ENCODE measurements at regions not wholly inside any gene's neighbourhood (a gene's known extent, or its start where the extent isn't known, plus 50 kb on each side); places are given as distances from the start of the nearest gene placed in this dataset.
A peak's percentile ranks its signal among the peaks of the same experiment; 100 is the strongest.
"Not testable (repeated sequence)": the region's sequence is repeated elsewhere in the genome, so short reads cannot be mapped to it uniquely, and the experiment has no call there.

GRCh38 chr20:26373066-26373465 lies 676.4 kb upstream of the ZNF337 start:
- not testable (repeated sequence) for DNase-seq (ENCODE audit: low spot score)

- no peak for DNase-seq (ENCODE audit: low spot score)
Observed at GRCh38 chr20:26354511-26354910, 657.9 kb upstream of the ZNF337 start.

DNA sequence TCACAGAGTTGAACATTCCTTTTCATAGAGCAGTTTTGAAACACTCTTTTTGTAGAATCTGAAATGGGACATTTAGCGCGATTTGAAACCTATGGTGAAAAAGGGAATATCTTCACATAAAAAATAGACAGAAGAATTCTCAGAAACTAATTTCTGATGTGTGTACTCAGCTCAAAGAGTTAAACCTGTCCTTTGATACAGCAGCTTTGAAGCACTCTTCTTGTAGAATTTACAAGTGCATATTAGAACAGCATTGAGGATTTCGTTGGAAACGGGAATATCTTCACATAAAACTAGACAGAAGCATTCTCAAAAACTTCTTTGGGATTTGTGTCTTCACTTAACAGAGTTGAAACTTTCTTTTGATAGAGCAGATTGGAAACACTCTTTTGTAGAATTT lies 650.7 kb upstream of the ZNF337 start:
- no peak for DNase-seq (ENCODE audit: low spot score)

GRCh38 chr20:26340460-26341065 lies 643.9 kb upstream of the ZNF337 start:
- not testable (repeated sequence) for DNase-seq (ENCODE audit: low spot score)

DNA sequence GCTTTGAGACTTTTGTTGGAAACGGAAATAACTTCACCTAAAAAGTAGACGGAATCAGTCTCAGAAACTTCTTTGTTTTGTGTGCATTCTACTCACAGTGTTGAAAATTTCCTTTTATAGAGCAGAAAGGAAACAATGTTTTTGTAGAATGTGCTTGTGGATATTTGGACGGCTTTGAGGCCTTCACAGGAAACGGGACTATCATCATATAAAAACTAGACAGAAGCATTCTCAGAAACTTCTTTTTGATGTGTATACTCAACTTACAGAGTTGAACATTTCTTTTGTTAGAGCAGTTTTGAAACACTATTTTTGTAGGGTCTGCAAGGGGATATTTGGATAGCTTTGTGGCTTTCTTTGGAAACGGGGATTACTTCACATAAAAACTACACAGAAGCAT lies 627.5 kb upstream of the ZNF337 start:
- no peak for DNase-seq (ENCODE audit: low spot score)

DNA sequence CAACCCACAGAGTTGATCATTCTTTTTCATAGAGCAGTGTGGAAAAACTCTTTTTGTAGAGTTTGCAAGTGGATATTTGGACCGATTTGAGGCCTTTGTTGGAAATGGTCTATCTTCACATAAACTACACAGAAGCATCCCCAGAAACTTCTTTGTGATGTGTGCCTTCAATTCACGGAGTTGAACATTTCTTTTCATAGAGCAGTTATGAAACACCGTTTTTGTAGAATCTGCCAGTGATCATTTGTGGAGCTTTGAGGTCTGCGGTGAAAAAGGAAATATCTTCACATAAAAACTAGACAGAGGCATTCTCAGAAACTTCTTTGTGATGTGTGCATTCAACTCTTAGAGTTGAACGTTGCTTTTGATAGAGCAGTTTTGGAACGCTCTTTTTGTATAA lies 618.4 kb upstream of the ZNF337 start:
- no peak for DNase-seq (ENCODE audit: low spot score)

- not testable (repeated sequence) for DNase-seq (ENCODE audit: low spot score)
Observed at GRCh38 chr20:26309720-26310119, 613.1 kb upstream of the ZNF337 start.

DNA sequence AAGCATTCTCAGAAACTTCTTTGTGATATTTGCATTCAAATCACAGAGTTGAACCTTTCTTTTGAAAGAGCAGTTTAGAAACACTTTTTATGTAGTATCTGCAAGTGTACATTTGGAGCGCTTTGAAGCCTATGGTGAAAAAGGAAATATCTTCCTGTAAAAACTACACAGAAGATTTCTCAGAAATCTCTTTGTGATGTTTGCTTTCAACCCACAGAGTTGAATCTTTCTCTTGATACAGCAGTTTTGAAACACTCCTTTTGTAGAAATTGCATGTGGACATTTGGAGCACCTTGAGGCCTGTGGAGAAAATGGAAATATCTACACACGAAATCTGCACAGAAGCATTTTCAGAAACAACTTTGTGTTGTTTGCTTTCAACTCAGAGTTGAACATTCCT lies 612.3 kb upstream of the ZNF337 start:
- DNase-seq (ENCODE audit: low spot score): no peak

DNA sequence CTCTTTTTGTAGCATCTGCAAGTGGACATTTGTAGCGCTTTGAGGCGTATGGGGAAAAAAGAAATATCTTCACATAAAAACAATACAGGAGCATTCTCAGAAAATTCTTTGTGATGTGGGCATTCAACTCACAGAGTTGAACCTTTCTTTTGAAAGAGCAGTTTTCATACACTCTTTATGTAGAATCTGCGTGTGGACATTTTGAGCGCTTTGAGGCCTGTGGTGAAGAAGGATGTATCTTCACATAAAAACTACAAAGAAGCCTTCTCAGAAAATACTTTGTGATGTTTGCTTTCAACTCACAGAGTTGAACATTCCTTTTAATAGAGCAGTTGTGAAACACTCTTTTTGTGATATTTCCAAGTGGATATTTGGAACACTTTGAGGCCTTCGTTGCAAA lies 598.4 kb upstream of the ZNF337 start:
- no peak for DNase-seq (ENCODE audit: low spot score)

- not testable (repeated sequence) for DNase-seq (ENCODE audit: low spot score)
Observed at GRCh38 chr20:26288379-26289061, 591.9 kb upstream of the ZNF337 start.

DNA sequence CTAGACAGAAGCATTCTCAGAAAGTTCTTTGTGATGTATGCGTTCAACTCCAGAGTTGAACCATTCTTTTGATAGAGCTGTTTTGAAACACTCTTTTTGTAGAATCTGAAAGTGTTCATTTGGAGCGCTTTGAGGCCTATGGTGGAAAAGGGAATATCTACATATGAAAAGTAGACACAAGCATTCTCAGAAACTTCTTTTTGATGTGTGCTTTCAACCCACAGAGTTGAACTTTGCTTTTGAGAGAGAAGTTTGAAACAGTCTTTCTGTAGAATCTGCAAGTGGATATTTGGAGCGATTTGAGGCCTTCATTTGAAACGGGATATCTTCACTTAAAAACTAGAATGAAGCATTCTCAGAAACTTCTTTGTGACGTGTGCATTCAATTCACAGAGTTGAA lies 582.6 kb upstream of the ZNF337 start:
- no peak for DNase-seq (ENCODE audit: low spot score)

DNA sequence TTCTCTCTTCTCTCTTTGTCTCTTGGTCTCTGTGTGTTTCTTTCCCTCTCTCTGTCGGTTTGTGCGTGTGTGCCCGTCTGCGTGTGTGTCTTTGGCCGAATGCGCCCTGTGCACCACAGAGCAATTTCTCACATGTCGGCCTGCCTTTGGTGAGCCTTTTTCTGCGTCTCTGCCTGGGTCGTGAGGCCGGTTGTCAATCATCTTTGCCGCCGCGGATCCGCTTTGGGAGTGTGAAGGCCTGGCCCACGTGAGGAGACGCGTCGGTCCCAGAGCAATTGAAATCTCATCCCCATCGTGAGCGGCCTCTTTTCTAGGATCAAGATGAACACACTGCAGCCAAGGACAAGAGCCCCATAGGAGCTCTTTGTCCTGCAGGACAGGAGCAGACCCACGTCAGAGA lies 580.7 kb upstream of the ZNF337 start:
- DNase-seq (ENCODE audit: low spot score): no peak

DNA sequence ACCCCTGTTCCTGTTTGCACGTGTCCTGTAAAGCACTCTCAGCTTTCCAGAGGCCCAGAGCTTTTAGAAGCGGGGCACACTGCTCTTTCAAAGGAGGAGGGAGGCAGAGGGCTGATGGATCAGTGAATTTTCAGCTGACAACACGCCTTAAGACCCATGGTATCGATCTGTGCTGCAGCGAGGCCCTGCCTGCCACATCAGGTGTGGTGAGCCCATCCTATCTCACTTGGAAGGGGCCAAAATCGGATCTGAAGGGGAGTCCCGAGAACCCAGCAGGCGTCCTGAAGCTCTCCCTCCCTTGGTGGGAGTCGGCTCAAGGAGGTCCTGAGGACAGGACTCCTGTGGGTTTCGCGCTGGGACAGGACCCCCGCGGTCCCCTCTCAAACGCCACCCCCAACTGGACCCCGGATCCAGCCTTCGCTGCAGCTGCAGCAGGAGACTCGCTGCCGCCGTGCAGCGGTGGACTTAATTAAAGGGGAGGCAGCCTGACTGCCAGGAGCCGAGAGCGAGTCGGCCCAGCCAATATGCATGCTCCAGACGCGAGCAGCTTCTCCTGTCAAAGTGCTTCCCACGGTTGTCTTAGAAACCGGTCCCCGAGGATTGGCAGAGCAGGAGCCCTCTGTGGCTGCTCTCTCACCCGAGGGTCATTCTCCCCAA lies 580.0 kb upstream of the ZNF337 start:
- DNase-seq (ENCODE audit: low spot score): peak; percentile 34

GRCh38 chr20:26268762-26269161 lies 572.1 kb upstream of the ZNF337 start:
- DNase-seq (ENCODE audit: low spot score): not testable (repeated sequence)

- not testable (repeated sequence) for DNase-seq (ENCODE audit: low spot score)
Observed at GRCh38 chr20:26260925-26261324, 564.3 kb upstream of the ZNF337 start.

DNA sequence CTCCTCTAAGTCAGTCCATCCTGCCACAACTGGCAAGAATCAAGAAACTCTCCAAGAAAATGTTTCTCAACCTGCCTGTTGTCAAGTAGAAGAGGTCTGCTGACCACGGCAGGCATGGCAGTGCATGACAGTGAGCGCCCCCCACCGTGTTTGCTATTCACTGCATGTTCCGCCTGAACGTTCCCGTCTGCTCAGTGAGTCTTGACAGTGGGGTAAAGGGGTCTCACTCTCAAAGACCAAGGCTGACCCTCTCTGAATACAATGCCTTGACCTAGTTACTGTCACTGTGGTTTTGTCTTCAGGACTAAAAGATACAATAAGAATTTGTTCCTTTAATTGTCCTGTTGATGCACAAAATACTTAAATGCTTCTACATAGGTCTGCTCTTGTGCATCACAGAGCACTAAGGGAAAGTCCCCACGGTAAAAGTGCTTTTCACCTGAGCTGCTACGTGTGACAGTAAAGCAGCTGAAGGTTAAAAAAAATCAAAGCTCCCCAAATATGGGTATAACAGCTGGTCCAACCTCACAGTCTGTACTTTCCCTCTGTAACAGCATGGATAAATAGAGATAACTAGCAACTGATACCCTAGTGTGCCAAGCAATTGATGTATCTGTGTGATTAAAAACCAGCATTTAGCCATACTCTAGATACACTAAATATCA lies 555.8 kb upstream of the ZNF337 start:
- not testable (repeated sequence) for DNase-seq (ENCODE audit: low spot score)

- not testable (repeated sequence) for DNase-seq (ENCODE audit: low spot score)
Observed at GRCh38 chr20:26251376-26251775, 554.7 kb upstream of the ZNF337 start.

GRCh38 chr20:26250249-26251114 lies 553.8 kb upstream of the ZNF337 start:
- not testable (repeated sequence) for DNase-seq (ENCODE audit: low spot score)

- DNase-seq (ENCODE audit: low spot score): no peak
Observed at GRCh38 chr20:26243731-26244130, 547.1 kb upstream of the ZNF337 start.

- DNase-seq (ENCODE audit: low spot score): not testable (repeated sequence)
Observed at GRCh38 chr20:26220609-26221008, 524.0 kb upstream of the ZNF337 start.

DNA sequence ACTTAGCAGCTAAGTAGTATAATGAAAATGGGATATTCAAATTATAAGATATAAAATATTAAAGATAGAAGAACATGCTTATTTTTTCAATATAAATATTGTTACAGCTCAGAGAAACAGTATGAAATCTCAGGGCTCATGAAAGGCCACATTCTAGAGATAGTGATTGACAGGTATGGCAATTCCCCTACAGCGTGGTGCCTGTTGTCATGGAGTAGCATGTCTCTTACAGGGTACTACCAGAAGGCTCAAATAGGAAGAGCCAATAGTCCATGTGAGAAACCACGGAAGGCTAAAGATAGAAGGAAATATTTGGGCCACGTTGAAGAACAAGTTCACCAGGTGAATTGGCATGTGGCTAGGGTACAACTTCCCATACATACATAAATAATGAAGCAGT lies 522.9 kb upstream of the ZNF337 start:
- not testable (repeated sequence) for DNase-seq (ENCODE audit: low spot score)

Data from SK-N-DZ (cell line).